ENCODE measurements at regions not wholly inside any gene's neighbourhood (a gene's known extent, or its start where the extent isn't known, plus 50 kb on each side); places are given as distances from the start of the nearest gene placed in this dataset.

- TF ChIP-seq ZNF274 (IDR thresholded peaks at IDR 0.05; ENCODE audit: low read depth, low read length) (no peak), YY1 (IDR thresholded peaks at IDR 0.05; ENCODE audit: insufficient read depth, insufficient read length) (no peak), SUZ12 (IDR thresholded peaks at IDR 0.05; ENCODE audit: extremely low read depth, insufficient read depth, insufficient read length) (no peak)
Observed at GRCh38 chr2:8203364-8203763, 478.5 kb upstream of the ID2 start.

Measured in NT2/D1 (cell line).